GM12864 (cell line): ENCODE measurements at regions not wholly inside any gene's neighbourhood (a gene's known extent, or its start where the extent isn't known, plus 50 kb on each side); places are given as distances from the start of the nearest gene placed in this dataset.
"Not testable (repeated sequence)": the region's sequence is repeated elsewhere in the genome, so short reads cannot be mapped to it uniquely, and the experiment has no call there.

Experiments used
- DNase-seq: peaks from one replicate; pipeline ENCODE4 v3.0.0-alpha.2; 2011; ENCODE audit warnings: low read depth
- H3K4me3 ChIP-seq: 2 replicates; pipeline ENCODE4 v1.5.1; 2011; ENCODE audit warnings: mild to moderate bottlenecking, low read depth, low read length, control low read depth
- CTCF ChIP-seq: IDR thresholded peaks from 2 replicates; pipeline ENCODE4 v1.5.1; 2011; ENCODE audit warnings: low read depth, mild to moderate bottlenecking, moderate library complexity, low read length, control low read depth, inconsistent platforms; ENCODE audit errors: missing control alignments

- H3K4me3 ChIP-seq = no peak overlapping the region
- no peak for TF ChIP-seq CTCF
- DNase-seq = no peak
Measured at GRCh38 chr5:135737701-135738563, 96.5 kb upstream of the SLC25A48 start.

- H3K4me3 ChIP-seq, DNase-seq: not testable (repeated sequence)
Measured at GRCh38 chr5:135736952-135737351, 97.5 kb upstream of the SLC25A48 start.

GRCh38 chr5:135735831-135736230 is 98.6 kb upstream of the SLC25A48 start:
- no peak for TF ChIP-seq CTCF
- no peak overlapping the region for H3K4me3 ChIP-seq
- no peak for DNase-seq

GRCh38 chr5:135734956-135735355 is 99.5 kb upstream of the SLC25A48 start:
- H3K4me3 ChIP-seq, DNase-seq: not testable (repeated sequence)

- not testable (repeated sequence) for DNase-seq, H3K4me3 ChIP-seq
Measured at GRCh38 chr5:135731034-135731433, 103.4 kb upstream of the SLC25A48 start.

GRCh38 chr5:135730161-135730560 is 104.3 kb upstream of the SLC25A48 start:
- not testable (repeated sequence) for DNase-seq, H3K4me3 ChIP-seq

- no peak for TF ChIP-seq CTCF
- H3K4me3 ChIP-seq = no peak overlapping the region
- DNase-seq = no peak
Measured at GRCh38 chr5:135729321-135729786, 105.1 kb upstream of the SLC25A48 start.

GRCh38 chr5:135724617-135725016 is 109.8 kb upstream of the SLC25A48 start:
- DNase-seq = no peak
- H3K4me3 ChIP-seq = no peak overlapping the region
- TF ChIP-seq CTCF = no peak

- no peak for DNase-seq
- H3K4me3 ChIP-seq = no peak overlapping the region
Measured at GRCh38 chr5:135723491-135723890, 111.0 kb upstream of the SLC25A48 start.

More at GRCh38 chr5:135723491-135723890, 111.0 kb upstream of the SLC25A48 start:
- TF ChIP-seq CTCF = no peak
